Caco-2 (cell line): ENCODE measurements at regions not wholly inside any gene's neighbourhood (a gene's known extent, or its start where the extent isn't known, plus 50 kb on each side); places are given as distances from the start of the nearest gene placed in this dataset.
A peak's percentile ranks its signal among the peaks of the same experiment; 100 is the strongest.

Source experiments
- BruUV-seq: library from RNA; stranded (reverse); fragments of 400-500 nt; replicated peaks from 2 replicates; lab custom pipeline; 2021; lab: Mats Ljungman, UMichigan
- CTCF ChIA-PET: fragments of 300-600 bp; sonication (Branson Sonifier 250); formaldehyde crosslinking; loops from one replicate; lab custom pipeline; 2022; ENCODE audit warnings: antibody characterized with exemption; lab: Charles Lee
- POLR2A ChIA-PET: fragments of 300-600 bp; sonication (Branson Sonifier 250); formaldehyde crosslinking; loops from one replicate; lab custom pipeline; 2022; ENCODE audit warnings: antibody characterized with exemption; lab: Charles Lee
- DNase-seq, 2 experiments: peaks; one replicate each; pipeline versions ENCODE4 v3.0.0 to v3.0.0-alpha.2; 2020 to 2022
- H3K27me3 ChIP-seq: replicated peaks from 2 replicates; pipeline ENCODE4 v1.6.0; 2011; ENCODE audit warnings: low read length; ENCODE audit not compliant: control insufficient read depth, insufficient read depth
- H3K36me3 ChIP-seq: 2 replicates; pipeline ENCODE4 v1.5.1; 2011; ENCODE audit warnings: low read length; ENCODE audit not compliant: control insufficient read depth, insufficient read depth
- H3K4me1 ChIP-seq: fragments of 250-450 bp; sonication (Bioruptor Pico); 2 replicates; pipeline ENCODE4 v1.5.1; 2020; ENCODE audit warnings: mild to moderate bottlenecking
- H3K4me3 ChIP-seq: 2 replicates; pipeline ENCODE4 v1.5.1; 2011; ENCODE audit warnings: low read depth, mild to moderate bottlenecking, control low read depth, low read length
- H3K9me3 ChIP-seq: fragments of 250-450 bp; sonication (Bioruptor Pico); 2 replicates; pipeline ENCODE4 v1.5.1; 2020; ENCODE audit warnings: mild to moderate bottlenecking, moderate library complexity
- H3K27ac Mint-ChIP-seq: one replicate; pipeline ENCODE4 v1.8.0; 2022; ENCODE audit warnings: mixed read lengths; ENCODE audit not compliant: unreplicated experiment
- H3K27me3 Mint-ChIP-seq: one replicate; pipeline ENCODE4 v1.8.0; 2022; ENCODE audit warnings: mixed read lengths; ENCODE audit not compliant: insufficient read depth, unreplicated experiment
- H3K36me3 Mint-ChIP-seq: one replicate; pipeline ENCODE4 v1.8.0; 2022; ENCODE audit warnings: mild to moderate bottlenecking, mixed read lengths; ENCODE audit not compliant: insufficient read depth, unreplicated experiment
- H3K4me1 Mint-ChIP-seq: one replicate; pipeline ENCODE4 v1.8.0; 2022; ENCODE audit warnings: low read depth, mixed read lengths; ENCODE audit not compliant: unreplicated experiment
- H3K4me3 Mint-ChIP-seq: one replicate; pipeline ENCODE4 v1.8.0; 2022; ENCODE audit warnings: mild to moderate bottlenecking, moderate library complexity, mixed read lengths; ENCODE audit not compliant: unreplicated experiment
- H3K9me3 Mint-ChIP-seq: one replicate; pipeline ENCODE4 v1.8.0; 2022; ENCODE audit warnings: mixed read lengths; ENCODE audit not compliant: unreplicated experiment
- intact Hi-C: fragments of 100-400 bp; cut with micrococcal nuclease; formaldehyde crosslinking; loops from one replicate; pipeline ENCODE4 v1.10.0; 2022; ENCODE audit not compliant: unreplicated experiment
- TF ChIP-seq, protein P1 (sequence below), 2 experiments: fragments of 200-600 bp in 1 of 2; IDR thresholded peaks; 1 replicate in 1 of 2; 2 replicates in 1 of 2; pipeline versions ENCODE4 v1.5.1 to v1.8.0; 2011 to 2022; ENCODE audit warnings: antibody characterized with exemption in 1 of 2, control low read depth in 1 of 2, inconsistent platforms in 1 of 2, low read depth in 1 of 2, low read length in 1 of 2, mild to moderate bottlenecking in 1 of 2, moderate library complexity in 1 of 2; ENCODE audit not compliant: insufficient read depth in 1 of 2, severe bottlenecking in 1 of 2, unreplicated experiment in 1 of 2

DNA sequence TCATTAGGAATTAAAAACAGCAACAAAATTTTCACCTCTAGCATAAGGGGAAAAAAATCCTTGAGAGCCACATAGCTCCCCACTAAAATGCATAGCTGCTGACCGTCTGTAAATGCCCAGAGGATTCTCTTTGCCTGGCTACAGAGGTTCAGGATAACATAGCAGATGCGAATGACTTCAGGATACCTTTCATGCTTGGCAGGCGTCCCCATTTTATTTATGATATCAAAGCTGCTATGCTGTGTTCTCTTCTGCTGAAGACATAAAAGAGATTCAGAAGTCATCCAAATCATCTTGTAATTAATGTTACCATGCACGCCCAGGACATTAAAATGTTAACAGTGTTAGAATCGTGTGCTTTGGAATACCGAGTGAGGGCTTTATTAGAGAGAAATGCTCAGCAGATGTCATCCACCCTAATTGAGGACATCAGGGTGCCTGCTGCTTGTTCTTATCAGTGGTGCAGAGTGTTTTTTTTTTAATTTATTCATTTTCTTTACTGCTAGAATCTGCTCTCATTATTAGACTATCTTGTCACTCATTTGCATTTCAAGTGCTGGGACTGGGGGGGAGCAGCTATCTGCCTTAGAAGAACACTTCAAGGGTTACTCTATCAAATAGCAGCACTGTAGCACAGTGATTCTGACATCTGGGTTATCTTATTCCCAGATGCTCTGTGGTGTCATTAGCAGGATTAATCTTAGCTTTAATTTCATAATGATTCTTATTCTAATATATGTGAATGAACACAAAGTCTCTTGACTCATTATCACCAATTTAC, 139.5 kb downstream of the ZNF326 start:
- Histone ChIP-seq H3K36me3 (no peaks in the 10 kb centered on the region), H3K27me3 (no peaks in the 10 kb centered on the region), H3K9me3 (no peaks in the 10 kb centered on the region), H3K4me1 (no peaks in the 10 kb centered on the region), H3K4me3 (no peak overlapping the region)
- no peak for DNase-seq
- Mint-ChIP-seq H3K27ac (no peak overlapping the region), H3K9me3 (no peaks in the 10 kb centered on the region), H3K27me3 (peaks cover 2% of the 10 kb centered on the region), H3K36me3 (no peaks in the 10 kb centered on the region), H3K4me3 (no peak overlapping the region), H3K4me1 (no peaks in the 10 kb centered on the region)
- ChIA-PET POLR2A (no interaction called here), CTCF (no interaction called here)
- BruUV-seq: no TSS peak
- intact Hi-C loops: no loop called here
- TF ChIP-seq, protein P1, sequence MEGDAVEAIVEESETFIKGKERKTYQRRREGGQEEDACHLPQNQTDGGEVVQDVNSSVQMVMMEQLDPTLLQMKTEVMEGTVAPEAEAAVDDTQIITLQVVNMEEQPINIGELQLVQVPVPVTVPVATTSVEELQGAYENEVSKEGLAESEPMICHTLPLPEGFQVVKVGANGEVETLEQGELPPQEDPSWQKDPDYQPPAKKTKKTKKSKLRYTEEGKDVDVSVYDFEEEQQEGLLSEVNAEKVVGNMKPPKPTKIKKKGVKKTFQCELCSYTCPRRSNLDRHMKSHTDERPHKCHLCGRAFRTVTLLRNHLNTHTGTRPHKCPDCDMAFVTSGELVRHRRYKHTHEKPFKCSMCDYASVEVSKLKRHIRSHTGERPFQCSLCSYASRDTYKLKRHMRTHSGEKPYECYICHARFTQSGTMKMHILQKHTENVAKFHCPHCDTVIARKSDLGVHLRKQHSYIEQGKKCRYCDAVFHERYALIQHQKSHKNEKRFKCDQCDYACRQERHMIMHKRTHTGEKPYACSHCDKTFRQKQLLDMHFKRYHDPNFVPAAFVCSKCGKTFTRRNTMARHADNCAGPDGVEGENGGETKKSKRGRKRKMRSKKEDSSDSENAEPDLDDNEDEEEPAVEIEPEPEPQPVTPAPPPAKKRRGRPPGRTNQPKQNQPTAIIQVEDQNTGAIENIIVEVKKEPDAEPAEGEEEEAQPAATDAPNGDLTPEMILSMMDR (IDR thresholded peaks at IDR 0.05; ENCODE audit: insufficient read depth in 1 of 2, low read depth in 1 of 2, low read length in 1 of 2, severe bottlenecking in 1 of 2, unreplicated experiment in 1 of 2): no peak

- no peaks in the 10 kb centered on the region for H3K36me3 ChIP-seq
- TF ChIP-seq, protein P1 (IDR thresholded peaks at IDR 0.05; ENCODE audit: insufficient read depth in 1 of 2, low read depth in 1 of 2, low read length in 1 of 2, severe bottlenecking in 1 of 2, unreplicated experiment in 1 of 2): peak; percentile 30 to 35
- intact Hi-C loops: no loop called here
- ChIA-PET CTCF (interaction anchor here (0.5 to 1.3 kb wide), 4 partner anchors 15 to 589 kb away, joined by 3 to 4 read pairs (median 4); no protein-coding TSS in a partner anchor), POLR2A (no interaction called here)
- Mint-ChIP-seq H3K4me1 (no peaks in the 10 kb centered on the region), H3K4me3 (no peak overlapping the region), H3K27ac (no peak overlapping the region), H3K9me3 (no peaks in the 10 kb centered on the region), H3K36me3 (no peaks in the 10 kb centered on the region), H3K27me3 (peaks cover 2% of the 10 kb centered on the region)
- no peak overlapping the region for H3K4me3 ChIP-seq
- DNase-seq: peak in 1 of 2 experiments; percentile 36
- no peaks in the 10 kb centered on the region for H3K27me3 ChIP-seq
- H3K9me3 ChIP-seq: no peaks in the 10 kb centered on the region
- BruUV-seq: no TSS peak
- H3K4me1 ChIP-seq: no peaks in the 10 kb centered on the region
Measured at GRCh38 chr1:90133133-90133532, 138.2 kb downstream of the ZNF326 start.

DNA sequence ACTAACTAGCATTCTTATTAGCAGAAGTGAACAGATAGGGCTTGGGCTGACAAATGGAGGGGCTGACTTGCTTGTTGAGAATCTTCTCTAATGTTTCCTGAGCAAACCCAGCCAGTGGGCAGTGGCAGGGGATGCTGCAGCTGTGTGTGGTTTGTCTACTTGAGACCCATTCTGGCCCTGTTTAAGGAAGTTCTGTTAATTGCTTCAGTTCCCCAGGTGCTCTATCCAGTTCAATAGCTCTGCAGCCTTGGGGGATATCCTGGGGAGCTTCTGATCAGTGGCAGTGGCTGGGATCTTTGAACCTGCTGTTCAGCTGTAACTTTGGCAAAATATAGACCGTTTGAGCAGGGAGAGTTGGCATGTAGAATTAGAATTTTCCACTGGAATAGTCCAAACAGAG, 137.4 kb downstream of the ZNF326 start:
- POLR2A ChIA-PET: no interaction called here
- intact Hi-C loops: no loop called here
- BruUV-seq: no TSS peak

More for the DNA sequence above, 137.4 kb downstream of the ZNF326 start:
- Histone ChIP-seq H3K4me3 (no peak overlapping the region), H3K36me3 (no peaks in the 10 kb centered on the region), H3K9me3 (no peaks in the 10 kb centered on the region), H3K27me3 (no peaks in the 10 kb centered on the region), H3K4me1 (no peaks in the 10 kb centered on the region)
- no peak overlapping the region for H3K4me3 Mint-ChIP-seq
- H3K27me3 Mint-ChIP-seq: peaks cover 2% of the 10 kb centered on the region
- no peak overlapping the region for H3K27ac Mint-ChIP-seq
- TF ChIP-seq, protein P1 (IDR thresholded peaks at IDR 0.05; ENCODE audit: insufficient read depth in 1 of 2, low read depth in 1 of 2, low read length in 1 of 2, severe bottlenecking in 1 of 2, unreplicated experiment in 1 of 2): no peak
- no peaks in the 10 kb centered on the region for H3K36me3 Mint-ChIP-seq
- CTCF ChIA-PET: interaction anchor here (0.5 to 1.3 kb wide), 4 partner anchors 14 to 589 kb away, joined by 3 to 4 read pairs (median 4); no protein-coding TSS in a partner anchor
- no peak for DNase-seq
- H3K9me3 Mint-ChIP-seq: no peaks in the 10 kb centered on the region
- no peaks in the 10 kb centered on the region for H3K4me1 Mint-ChIP-seq
